GM08714 (cell line): ENCODE measurements at regions not wholly inside any gene's neighbourhood (a gene's known extent, or its start where the extent isn't known, plus 50 kb on each side); places are given as distances from the start of the nearest gene placed in this dataset.
"Not testable (repeated sequence)": the region's sequence is repeated elsewhere in the genome, so short reads cannot be mapped to it uniquely, and the experiment has no call there.

Experiments used
- H3K4me3 ChIP-seq: fragments of 200-500 bp; sonication (Bioruptor generic); 2 replicates; pipeline ENCODE4 v1.5.1; 2014; ENCODE audit warnings: mild to moderate bottlenecking, low read length, inconsistent platforms
- ZNF274 ChIP-seq: IDR thresholded peaks from 2 replicates; pipeline ENCODE4 v1.6.1; 2012; ENCODE audit warnings: mild to moderate bottlenecking, low read depth, low read length

- TF ChIP-seq ZNF274: no peak
- no peak overlapping the region for H3K4me3 ChIP-seq
These were observed 476.9 kb upstream of the KLHL1 start for GRCh38 chr13:70585109-70585508.

GRCh38 chr13:70580825-70581224 is 472.6 kb upstream of the KLHL1 start:
- no peak for TF ChIP-seq ZNF274
- no peak overlapping the region for H3K4me3 ChIP-seq

GRCh38 chr13:70579941-70580340 is 471.7 kb upstream of the KLHL1 start:
- H3K4me3 ChIP-seq: no peak overlapping the region
- no peak for TF ChIP-seq ZNF274

GRCh38 chr13:70571221-70571620 is 463.0 kb upstream of the KLHL1 start:
- TF ChIP-seq ZNF274: no peak
- H3K4me3 ChIP-seq: no peak overlapping the region

GRCh38 chr13:70568571-70568970 is 460.3 kb upstream of the KLHL1 start:
- H3K4me3 ChIP-seq: no peak overlapping the region
- no peak for TF ChIP-seq ZNF274

- H3K4me3 ChIP-seq: no peak overlapping the region
- TF ChIP-seq ZNF274: no peak
These were observed 436.5 kb upstream of the KLHL1 start for GRCh38 chr13:70544706-70545105.

- no peak for TF ChIP-seq ZNF274
- no peak overlapping the region for H3K4me3 ChIP-seq
These were observed 433.2 kb upstream of the KLHL1 start for GRCh38 chr13:70541451-70541850.

GRCh38 chr13:70534466-70534865 is 426.2 kb upstream of the KLHL1 start:
- no peak overlapping the region for H3K4me3 ChIP-seq
- no peak for TF ChIP-seq ZNF274

GRCh38 chr13:70529652-70530051 is 421.4 kb upstream of the KLHL1 start:
- no peak for TF ChIP-seq ZNF274
- H3K4me3 ChIP-seq: no peak overlapping the region

- TF ChIP-seq ZNF274: no peak
- no peak overlapping the region for H3K4me3 ChIP-seq
These were observed 419.3 kb upstream of the KLHL1 start for GRCh38 chr13:70527599-70527998.

GRCh38 chr13:70523622-70524021 is 415.4 kb upstream of the KLHL1 start:
- no peak overlapping the region for H3K4me3 ChIP-seq
- no peak for TF ChIP-seq ZNF274

- no peak for TF ChIP-seq ZNF274
These were observed 412.2 kb upstream of the KLHL1 start for GRCh38 chr13:70520275-70521036.

GRCh38 chr13:70518081-70518480 is 409.8 kb upstream of the KLHL1 start:
- TF ChIP-seq ZNF274: no peak

More at GRCh38 chr13:70520275-70521036, 412.2 kb upstream of the KLHL1 start:
- no peak overlapping the region for H3K4me3 ChIP-seq

GRCh38 chr13:70516226-70516625 is 408.0 kb upstream of the KLHL1 start:
- no peak for TF ChIP-seq ZNF274
- H3K4me3 ChIP-seq: no peak overlapping the region

More at GRCh38 chr13:70518081-70518480, 409.8 kb upstream of the KLHL1 start:
- no peak overlapping the region for H3K4me3 ChIP-seq

- not testable (repeated sequence) for H3K4me3 ChIP-seq
These were observed 403.7 kb upstream of the KLHL1 start for GRCh38 chr13:70511861-70512417.
